Liver (tissue), 3 donors: ENCODE measurements at regions not wholly inside any gene's neighbourhood (a gene's known extent, or its start where the extent isn't known, plus 50 kb on each side); places are given as distances from the start of the nearest gene placed in this dataset.

ENCODE experiments used
- EGR1 ChIP-seq, 2 donors: IDR thresholded peaks; 2 replicates each; pipeline ENCODE4 v1.6.1; 2016 to 2018; ENCODE audit warnings: antibody characterized with exemption in 2 of 2, low read depth in 2 of 2
- GABPA ChIP-seq, 2 donors: IDR thresholded peaks in 1 of 2; conservative IDR thresholded peaks in 1 of 2; 2 replicates each; pipeline ENCODE4 v1.6.1; 2016; ENCODE audit warnings: antibody characterized with exemption in 2 of 2, mild to moderate bottlenecking in 1 of 2, moderate library complexity in 1 of 2
- NR2F2 ChIP-seq: IDR thresholded peaks from 2 replicates; pipeline ENCODE4 v1.6.1; 2016; ENCODE audit warnings: antibody characterized with exemption
- REST ChIP-seq: IDR thresholded peaks from 2 replicates; pipeline ENCODE4 v1.6.1; 2016; ENCODE audit warnings: antibody characterized with exemption, mild to moderate bottlenecking
- RXRA ChIP-seq, 2 donors: IDR thresholded peaks; 2 replicates each; pipeline ENCODE4 v1.6.1; 2017 to 2018; ENCODE audit warnings: antibody characterized with exemption in 2 of 2, mild to moderate bottlenecking in 1 of 2
- SP1 ChIP-seq: IDR thresholded peaks from 2 replicates; pipeline ENCODE4 v1.6.1; 2018; ENCODE audit warnings: antibody characterized with exemption, mild to moderate bottlenecking
- TF ChIP-seq, protein P1 (sequence below): fragments of 150-350 bp; IDR thresholded peaks from 2 replicates; pipeline ENCODE4 v1.5.1; 2017; ENCODE audit warnings: improper control_type of control experiment, low read depth, low read length; ENCODE audit not compliant: missing input control
- TF ChIP-seq, protein P2 (sequence below): IDR thresholded peaks from 2 replicates; pipeline ENCODE4 v1.6.1; 2016; ENCODE audit warnings: antibody characterized with exemption
- donor health status: healthy.
- donor health status: healthy.

DNA sequence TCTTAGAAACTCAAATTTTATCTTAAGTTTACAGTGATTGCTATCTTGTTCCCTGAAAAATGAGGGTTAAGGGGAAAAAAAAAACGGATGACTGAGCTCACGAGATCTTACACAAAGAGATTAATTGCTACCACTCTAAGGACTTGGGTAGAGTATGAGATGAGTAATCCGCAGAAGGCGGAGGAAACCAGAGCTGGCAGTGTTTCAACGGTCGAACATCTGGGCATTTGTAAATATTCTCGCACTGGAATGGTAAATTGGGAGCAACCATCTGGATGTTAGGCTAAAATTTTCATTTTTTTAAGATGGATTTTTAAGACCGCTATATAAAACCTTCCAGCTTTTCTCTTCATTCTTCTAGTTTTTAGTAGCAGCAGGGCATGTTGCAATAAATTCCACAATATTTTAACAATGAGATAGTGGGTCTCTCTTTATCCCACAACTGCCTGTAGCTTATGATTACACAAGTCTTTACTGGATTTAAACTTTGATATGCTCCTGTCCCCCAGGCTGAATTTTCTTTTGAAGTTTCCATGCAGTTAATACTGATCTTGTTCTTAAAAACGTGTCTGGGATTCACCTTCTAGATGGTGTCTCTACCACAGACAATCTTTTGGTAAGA, 1324.1 kb downstream of the AACS start:
- TF ChIP-seq SP1 (no peak), EGR1 (IDR thresholded peaks at IDR 0.05; ENCODE audit: low read depth in 2 of 2) (no peak), REST (no peak), GABPA (IDR thresholded peaks at IDR 0.05 in 1 of 2, conservative IDR thresholded peaks at IDR 0.05 in 1 of 2) (no peak), NR2F2 (no peak), RXRA (IDR thresholded peaks at IDR 0.05) (no peak)
- TF ChIP-seq, protein P1, sequence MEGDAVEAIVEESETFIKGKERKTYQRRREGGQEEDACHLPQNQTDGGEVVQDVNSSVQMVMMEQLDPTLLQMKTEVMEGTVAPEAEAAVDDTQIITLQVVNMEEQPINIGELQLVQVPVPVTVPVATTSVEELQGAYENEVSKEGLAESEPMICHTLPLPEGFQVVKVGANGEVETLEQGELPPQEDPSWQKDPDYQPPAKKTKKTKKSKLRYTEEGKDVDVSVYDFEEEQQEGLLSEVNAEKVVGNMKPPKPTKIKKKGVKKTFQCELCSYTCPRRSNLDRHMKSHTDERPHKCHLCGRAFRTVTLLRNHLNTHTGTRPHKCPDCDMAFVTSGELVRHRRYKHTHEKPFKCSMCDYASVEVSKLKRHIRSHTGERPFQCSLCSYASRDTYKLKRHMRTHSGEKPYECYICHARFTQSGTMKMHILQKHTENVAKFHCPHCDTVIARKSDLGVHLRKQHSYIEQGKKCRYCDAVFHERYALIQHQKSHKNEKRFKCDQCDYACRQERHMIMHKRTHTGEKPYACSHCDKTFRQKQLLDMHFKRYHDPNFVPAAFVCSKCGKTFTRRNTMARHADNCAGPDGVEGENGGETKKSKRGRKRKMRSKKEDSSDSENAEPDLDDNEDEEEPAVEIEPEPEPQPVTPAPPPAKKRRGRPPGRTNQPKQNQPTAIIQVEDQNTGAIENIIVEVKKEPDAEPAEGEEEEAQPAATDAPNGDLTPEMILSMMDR, result no peak
- TF ChIP-seq, protein P2, sequence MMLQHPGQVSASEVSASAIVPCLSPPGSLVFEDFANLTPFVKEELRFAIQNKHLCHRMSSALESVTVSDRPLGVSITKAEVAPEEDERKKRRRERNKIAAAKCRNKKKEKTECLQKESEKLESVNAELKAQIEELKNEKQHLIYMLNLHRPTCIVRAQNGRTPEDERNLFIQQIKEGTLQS, result no peak
